ENCODE measurements at regions not wholly inside any gene's neighbourhood (a gene's known extent, or its start where the extent isn't known, plus 50 kb on each side); places are given as distances from the start of the nearest gene placed in this dataset.

DNA sequence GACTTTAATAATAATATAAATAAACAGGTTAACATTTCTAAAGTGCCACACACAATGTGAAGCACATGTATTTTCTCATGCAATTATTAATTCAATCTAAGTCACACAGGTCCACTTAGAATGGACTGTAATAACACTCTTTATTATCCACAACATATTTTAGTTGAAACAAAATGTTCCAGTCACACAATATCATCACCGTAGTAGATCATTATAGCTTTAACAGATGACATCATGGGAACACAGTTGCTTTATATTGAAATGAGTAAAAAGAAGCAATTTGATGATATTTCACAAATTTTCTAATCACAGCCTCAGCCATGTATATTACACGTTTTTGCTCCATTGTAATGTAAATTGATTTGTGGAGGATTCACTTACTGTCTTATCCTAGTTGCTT is 266.3 kb downstream of the MEIS1 start:
- no peaks in the 10 kb centered on the region for H3K9me3 Mint-ChIP-seq (ENCODE audit: low read depth)
- DNase-seq (ENCODE audit: low spot score), result no peak
- peaks cover 23% of the 10 kb centered on the region for H3K27me3 Mint-ChIP-seq (ENCODE audit: low read depth)
- H3K36me3 Mint-ChIP-seq (ENCODE audit: low read depth), result no peaks in the 10 kb centered on the region
- TF ChIP-seq CTCF (IDR thresholded peaks at IDR 0.05), result no peak
- H3K27ac Mint-ChIP-seq (ENCODE audit: unreplicated experiment), result no peak overlapping the region
- H3K4me1 Mint-ChIP-seq (ENCODE audit: low read depth), result no peaks in the 10 kb centered on the region
- H3K4me3 Mint-ChIP-seq (ENCODE audit: unreplicated experiment), result no peak overlapping the region

DNA sequence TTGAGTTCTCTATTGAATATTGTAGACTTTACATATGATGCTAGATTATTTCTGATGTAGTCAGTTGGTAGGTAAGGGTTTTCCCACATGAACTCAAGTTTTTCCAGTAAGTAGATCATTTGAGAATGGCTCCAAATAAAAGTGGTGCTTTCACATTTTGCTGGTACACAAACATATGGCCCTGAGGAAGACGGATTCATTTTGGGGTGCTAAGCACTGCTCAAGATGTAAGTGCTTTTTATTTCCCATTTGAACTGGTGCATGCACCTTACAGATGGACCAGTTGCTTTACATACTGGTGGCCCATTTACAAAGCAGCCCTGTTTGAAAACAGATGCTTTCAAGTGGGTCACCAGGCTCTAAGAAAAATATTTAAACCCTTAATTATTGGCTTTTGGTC is 266.7 kb downstream of the MEIS1 start:
- H3K4me1 Mint-ChIP-seq (ENCODE audit: low read depth), result no peaks in the 10 kb centered on the region
- no peaks in the 10 kb centered on the region for H3K9me3 Mint-ChIP-seq (ENCODE audit: low read depth)
- peaks cover 23% of the 10 kb centered on the region for H3K27me3 Mint-ChIP-seq (ENCODE audit: low read depth)
- no peak overlapping the region for H3K4me3 Mint-ChIP-seq (ENCODE audit: unreplicated experiment)
- DNase-seq (ENCODE audit: low spot score), result no peak
- TF ChIP-seq CTCF (IDR thresholded peaks at IDR 0.05), result no peak
- H3K27ac Mint-ChIP-seq (ENCODE audit: unreplicated experiment), result no peak overlapping the region
- H3K36me3 Mint-ChIP-seq (ENCODE audit: low read depth), result no peaks in the 10 kb centered on the region

DNA sequence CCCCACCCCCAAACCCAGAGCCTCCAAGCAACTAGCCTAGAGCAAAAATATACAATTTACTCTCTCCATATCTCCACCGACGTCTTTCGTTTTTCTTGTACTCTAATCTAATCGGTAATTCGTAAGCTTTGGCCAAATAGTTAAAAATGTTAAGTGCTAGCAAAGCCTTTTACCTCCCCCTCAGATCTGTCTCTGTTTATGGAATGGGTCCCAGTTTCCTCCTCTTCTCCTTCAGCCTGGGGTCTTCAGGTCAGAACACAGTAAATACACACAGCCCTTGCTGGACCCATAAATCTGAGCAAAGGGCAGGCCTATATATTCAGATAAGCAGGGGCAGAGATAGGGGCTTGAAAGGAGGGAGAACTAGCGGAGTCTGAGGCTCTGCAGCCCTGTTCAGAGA is 267.4 kb downstream of the MEIS1 start:
- Mint-ChIP-seq H3K4me1 (ENCODE audit: low read depth) (no peaks in the 10 kb centered on the region), H3K27ac (ENCODE audit: unreplicated experiment) (no peak overlapping the region), H3K27me3 (ENCODE audit: low read depth) (peaks cover 21% of the 10 kb centered on the region), H3K36me3 (ENCODE audit: low read depth) (no peaks in the 10 kb centered on the region), H3K9me3 (ENCODE audit: low read depth) (no peaks in the 10 kb centered on the region), H3K4me3 (ENCODE audit: unreplicated experiment) (no peak overlapping the region)
- DNase-seq (ENCODE audit: low spot score), result no peak
- TF ChIP-seq CTCF (IDR thresholded peaks at IDR 0.05), result no peak

DNA sequence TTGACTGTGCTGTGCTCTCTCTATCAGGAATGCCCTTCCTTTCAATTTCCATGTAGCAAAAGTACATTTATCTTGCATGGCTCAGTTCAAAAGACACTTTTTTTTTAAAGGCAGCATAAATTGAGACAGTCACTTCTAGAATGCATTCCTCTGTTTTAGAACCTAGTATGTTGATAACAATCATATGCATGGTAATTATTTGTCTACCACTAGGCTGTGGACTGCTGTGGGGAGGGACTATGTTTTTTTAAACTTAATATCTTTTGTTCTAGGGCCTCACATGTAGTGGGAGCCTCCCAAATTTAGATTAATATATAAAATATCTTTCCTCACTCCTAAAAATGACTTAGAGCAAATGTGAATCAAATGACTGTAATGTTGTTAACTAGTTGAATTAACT is 269.9 kb downstream of the MEIS1 start:
- no peak overlapping the region for H3K27ac Mint-ChIP-seq (ENCODE audit: unreplicated experiment)
- H3K36me3 Mint-ChIP-seq (ENCODE audit: low read depth), result no peaks in the 10 kb centered on the region

GRCh38 chr2:66714610-66715009 is 279.7 kb downstream of the MEIS1 start:
- Mint-ChIP-seq H3K27me3 (ENCODE audit: low read depth) (no peaks in the 10 kb centered on the region), H3K36me3 (ENCODE audit: low read depth) (no peaks in the 10 kb centered on the region), H3K9me3 (ENCODE audit: low read depth) (no peaks in the 10 kb centered on the region), H3K4me3 (ENCODE audit: unreplicated experiment) (no peak overlapping the region), H3K4me1 (ENCODE audit: low read depth) (no peaks in the 10 kb centered on the region), H3K27ac (ENCODE audit: unreplicated experiment) (no peak overlapping the region)
- TF ChIP-seq CTCF (IDR thresholded peaks at IDR 0.05), result no peak
- no peak for DNase-seq (ENCODE audit: low spot score)

More for the DNA sequence above, 269.9 kb downstream of the MEIS1 start:
- no peak for DNase-seq (ENCODE audit: low spot score)
- TF ChIP-seq CTCF (IDR thresholded peaks at IDR 0.05), result no peak
- no peaks in the 10 kb centered on the region for H3K4me1 Mint-ChIP-seq (ENCODE audit: low read depth)
- no peak overlapping the region for H3K4me3 Mint-ChIP-seq (ENCODE audit: unreplicated experiment)
- no peaks in the 10 kb centered on the region for H3K9me3 Mint-ChIP-seq (ENCODE audit: low read depth)
- peaks cover 12% of the 10 kb centered on the region for H3K27me3 Mint-ChIP-seq (ENCODE audit: low read depth)

Data from chondrocyte (in vitro differentiated cells).